Stimulated activated CD8-positive, alpha-beta memory T cell treated with anti-CD3 and anti-CD28 coated beads, Interleukin-15, amount 100 ng/mL, for 48 hours (primary cell): ENCODE measurements at regions not wholly inside any gene's neighbourhood (a gene's known extent, or its start where the extent isn't known, plus 50 kb on each side); places are given as distances from the start of the nearest gene placed in this dataset.
"Not testable (repeated sequence)": the region's sequence is repeated elsewhere in the genome, so short reads cannot be mapped to it uniquely, and the experiment has no call there.

ENCODE experiments used
- DNase-seq, 2 donors: peaks; one replicate each; pipeline ENCODE4 v3.0.0-alpha.2; 2020; ENCODE audit warnings: low read depth in 2 of 2

DNA sequence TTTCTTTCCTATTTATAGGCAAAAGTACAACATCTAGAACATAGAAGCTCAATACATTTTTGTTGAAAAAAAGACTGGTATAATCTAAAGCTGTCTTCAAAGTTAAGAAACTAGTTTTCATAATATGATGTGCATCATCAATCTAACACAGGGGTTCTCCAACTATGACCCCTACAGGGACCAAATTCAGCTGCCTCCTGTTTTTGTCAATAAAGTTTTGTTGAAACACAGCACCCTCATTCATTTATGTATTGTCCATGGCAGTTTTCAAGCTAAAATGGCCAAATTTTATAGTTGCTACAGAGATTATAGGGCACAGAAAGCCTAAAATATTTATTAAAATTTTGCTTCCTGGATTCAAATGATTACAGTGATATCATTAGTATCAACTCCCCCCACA is 452.9 kb downstream of the CCER1 start:
- DNase-seq: no peak

DNA sequence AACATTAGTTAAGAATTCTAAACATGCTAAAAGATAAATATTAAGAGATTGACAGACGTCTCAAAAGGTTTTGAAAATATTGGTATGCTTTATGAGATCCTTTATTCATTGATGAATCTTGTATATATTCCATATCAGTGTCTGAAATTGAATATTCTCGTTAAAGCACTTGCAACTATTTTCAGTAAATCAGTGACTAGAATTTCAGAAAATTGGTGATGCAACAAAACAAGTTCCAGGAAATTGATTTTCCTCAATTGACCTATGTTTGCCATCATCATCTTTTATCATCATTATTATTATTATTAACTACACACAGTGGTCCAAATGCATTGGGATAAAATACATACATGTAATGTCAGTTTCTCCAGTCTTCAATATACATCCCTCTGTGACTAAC is 453.6 kb downstream of the CCER1 start:
- DNase-seq: no peak

DNA sequence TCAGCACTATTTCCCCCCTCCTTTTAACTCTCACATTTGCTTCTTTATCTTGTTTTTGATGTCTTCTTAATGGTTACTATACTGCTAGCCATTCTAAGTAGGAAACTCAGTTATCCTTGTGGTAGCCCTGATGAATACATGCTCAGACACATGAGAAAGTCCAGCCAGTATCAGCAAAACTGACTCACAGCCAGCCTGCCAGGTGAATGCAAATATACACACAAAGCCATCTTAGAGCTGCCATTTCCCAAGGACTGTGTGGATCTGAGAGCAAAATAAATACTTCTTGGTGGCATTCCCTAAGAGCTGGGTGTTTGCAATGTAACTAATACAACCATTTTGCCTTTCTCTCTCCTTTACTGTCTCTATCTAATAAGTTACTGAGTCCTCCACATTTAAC is 455.2 kb downstream of the CCER1 start:
- no peak for DNase-seq

DNA sequence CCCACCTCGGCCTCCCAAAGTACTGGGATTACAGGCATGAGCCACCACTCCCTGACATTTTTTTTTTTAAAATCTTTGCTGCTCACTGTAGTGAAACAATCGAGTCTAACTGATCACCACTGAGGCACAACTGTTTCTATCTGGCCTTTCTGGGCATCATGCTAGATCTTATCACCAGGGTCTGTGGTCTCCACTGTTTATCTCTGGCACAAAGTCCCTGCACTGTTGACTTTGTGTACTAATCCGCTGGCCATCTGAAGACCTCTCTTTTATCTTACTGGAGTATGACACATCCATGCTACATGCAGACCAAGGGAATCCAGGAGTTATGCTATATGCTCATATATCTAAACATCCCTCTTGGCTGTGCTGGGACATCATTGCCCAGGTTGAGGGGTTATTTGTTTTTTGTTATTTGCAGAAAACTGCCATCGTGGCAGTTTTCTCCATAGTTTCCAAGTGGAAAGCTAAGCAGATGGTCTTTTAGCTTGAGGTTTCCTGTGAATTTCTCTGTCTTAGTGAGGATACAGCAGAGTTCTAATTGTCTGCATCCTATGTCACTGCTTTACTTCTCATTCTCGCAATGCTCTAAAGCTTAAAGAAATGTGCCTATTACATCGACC is 456.9 kb downstream of the CCER1 start:
- no peak for DNase-seq

DNA sequence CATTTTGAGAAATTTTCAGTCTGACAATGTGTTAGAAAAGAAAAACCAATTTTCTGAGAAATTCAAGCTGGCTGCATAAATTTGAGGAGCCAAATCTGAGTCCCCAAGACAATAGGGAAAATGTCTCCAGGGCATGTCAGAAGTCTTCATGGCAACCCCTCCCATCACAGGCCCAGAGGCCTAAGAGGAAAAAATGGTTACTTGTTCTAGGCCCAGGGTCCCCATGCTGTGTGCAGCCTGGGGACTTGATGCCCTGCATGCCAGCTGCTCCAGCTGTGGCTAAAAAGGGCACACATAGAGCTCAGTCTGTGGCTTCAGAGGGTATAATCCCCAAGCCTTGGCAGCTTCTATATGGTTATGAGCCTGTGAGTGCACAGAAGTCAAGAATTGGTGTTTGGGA is 464.6 kb downstream of the CCER1 start:
- DNase-seq: no peak

DNA sequence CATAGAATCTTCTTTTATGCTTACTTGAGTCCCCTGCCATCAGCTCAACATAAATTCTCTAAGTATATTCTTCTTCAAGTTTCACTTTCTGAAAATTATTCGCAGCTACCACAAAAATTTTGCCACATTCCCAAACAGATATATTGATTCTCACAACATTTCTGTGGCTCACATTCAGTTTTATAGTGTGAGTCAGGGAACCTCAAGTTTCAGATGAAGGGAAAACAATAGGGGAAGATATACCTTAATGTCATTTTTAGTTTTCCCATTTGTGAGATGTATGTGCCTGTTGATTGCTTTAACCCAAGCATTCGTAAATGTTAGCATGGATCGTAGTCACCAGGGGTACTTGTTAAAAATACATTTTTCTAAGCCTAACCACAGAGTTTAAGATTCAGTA is 465.8 kb downstream of the CCER1 start:
- DNase-seq: no peak

DNA sequence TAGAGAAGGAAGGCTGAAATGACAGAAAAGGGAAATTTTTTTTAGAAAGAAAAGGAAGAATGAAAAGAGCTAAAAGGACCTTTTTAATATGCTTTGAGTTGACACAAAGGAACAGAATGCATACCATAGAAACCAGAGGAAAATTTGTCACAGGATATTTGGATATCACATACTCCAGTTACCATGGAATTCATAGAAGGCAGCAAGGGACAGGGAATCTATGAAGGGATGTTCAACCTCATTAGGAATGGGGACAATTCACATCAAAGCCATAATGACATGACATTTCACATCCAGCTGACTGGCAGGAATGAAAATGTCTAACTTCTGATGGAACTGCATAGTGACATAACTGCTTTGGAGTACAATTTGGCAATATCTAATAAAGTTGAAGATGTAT is 469.4 kb downstream of the CCER1 start:
- DNase-seq: no peak

DNA sequence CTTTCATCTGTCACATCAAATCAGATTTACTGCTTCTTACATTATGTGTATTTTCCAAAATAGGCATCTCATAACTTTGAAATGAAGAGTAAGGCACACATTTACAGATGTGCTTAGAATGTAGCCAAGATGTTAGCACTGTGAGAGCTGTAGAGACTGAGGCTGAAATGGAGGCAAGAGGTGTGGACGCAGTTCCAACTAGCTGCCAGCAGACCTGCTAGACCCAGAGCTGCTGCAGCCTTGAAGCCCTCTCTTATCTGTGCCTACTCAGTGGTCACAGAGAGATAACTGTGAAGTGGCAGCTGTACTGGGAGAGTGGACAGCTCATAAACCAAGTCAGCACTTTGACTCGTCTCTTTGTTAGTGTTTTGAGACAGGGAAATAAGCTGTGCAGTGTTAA is 470.9 kb downstream of the CCER1 start:
- no peak for DNase-seq

DNA sequence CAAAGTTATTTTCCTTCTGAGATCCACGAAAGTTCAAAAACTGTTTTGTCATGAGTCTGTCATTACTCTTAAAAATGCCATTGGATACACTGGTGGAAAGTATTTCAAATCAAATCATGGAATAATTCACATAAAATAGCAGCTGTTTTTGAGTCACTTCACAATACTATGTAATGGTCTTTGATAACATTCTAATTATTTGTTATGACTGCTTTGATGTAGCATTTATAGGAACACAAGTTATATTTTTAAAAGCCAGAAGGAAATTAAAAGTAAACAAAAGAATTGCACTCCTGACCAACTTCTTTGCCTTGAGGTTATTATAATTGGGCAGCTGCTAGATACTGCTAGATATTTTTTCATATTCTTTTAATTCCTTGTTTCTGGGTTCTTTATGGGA is 473.2 kb downstream of the CCER1 start:
- no peak for DNase-seq

DNA sequence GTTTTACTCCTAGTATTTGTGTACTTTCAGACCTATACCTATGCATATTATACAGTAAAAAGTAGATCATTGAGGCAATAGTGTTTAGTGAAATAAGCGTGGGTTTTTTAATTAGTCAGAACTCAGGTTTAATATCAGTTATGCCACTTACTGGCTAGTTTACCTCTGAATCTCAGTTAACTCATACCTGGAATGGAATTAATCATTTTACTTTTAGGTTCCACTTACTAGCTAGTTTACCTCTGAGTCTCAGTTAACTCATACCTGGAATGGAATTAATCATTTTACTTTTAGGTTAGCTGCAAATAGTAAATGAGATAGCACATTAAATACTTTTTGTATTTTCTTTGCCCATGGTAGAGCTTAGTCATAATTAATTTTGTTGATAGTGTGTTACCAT is 475.7 kb downstream of the CCER1 start:
- no peak for DNase-seq

DNA sequence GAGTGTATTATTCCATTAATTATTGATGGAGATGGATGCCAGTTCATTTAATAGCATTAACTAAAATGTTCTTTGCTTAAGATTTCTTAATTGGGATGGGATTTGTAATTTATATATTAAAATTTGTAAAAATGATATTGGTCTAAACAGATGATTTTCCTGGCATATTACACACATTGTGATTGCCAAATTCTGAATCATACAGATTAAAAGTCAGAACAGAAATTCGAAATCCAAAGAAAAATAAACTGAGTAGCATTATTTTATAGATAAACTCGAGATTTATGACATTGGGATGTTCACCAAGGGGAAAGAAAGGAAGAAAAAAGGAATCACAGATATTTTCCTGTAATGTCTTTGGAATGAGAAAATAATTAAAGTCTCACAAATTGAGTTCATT is 481.1 kb downstream of the CCER1 start:
- no peak for DNase-seq

DNA sequence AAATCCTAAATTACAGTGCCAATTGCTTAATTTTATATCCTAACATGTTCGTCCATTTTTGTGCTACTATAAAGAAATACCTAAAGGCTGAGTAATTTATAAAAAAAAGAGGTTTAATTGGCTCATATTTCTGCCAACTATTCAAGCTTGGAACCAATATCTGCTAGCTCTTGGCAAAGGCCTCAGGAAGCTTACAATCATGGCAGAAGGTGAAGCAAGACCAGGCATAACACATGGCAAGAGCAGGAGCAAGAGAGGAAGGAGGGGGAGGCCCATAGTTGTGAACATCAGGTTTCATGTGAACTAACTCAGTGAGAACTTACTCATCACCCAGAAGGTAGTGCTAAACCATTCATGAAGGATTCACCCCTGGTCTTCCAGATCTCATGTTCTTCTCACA is 494.3 kb downstream of the CCER1 start:
- no peak for DNase-seq

DNA sequence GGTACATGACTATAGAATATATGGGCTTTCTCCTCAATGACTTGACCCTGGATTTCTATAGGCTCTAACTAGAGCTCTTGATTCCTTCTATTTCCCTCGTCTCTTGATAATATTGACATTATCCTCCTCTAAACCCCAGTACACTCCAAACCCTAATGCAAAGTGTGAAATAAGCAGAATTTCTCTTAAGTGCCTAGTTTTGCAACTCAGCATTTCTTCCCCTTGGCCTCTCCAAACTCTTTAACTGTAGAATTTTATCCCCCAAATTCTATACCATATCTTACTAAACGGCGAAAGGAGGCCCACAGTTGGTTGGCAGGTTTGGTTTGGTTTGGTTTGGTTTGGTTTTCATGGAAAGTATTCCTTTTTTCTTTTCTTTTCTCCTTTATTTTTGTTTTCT is 498.7 kb downstream of the CCER1 start:
- DNase-seq: no peak

DNA sequence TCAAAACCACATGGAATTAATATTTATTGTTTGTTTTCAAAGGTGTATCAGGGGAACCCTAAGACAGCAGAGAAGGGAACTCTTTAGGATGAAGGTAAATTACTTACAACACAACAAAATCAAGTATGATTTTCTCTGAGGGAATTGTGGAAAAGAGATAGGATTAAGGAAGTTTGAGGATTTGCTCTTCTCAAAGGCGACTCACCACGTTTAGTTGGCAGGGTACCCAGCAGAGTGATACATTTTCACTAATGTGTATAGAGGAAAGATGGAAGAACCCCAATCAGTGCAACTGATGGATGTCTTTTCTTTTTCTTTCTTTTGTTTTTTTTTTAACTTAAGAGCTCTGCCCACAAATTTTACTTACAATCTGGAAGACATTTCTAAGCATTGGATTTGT is 499.2 kb downstream of the CCER1 start:
- no peak for DNase-seq

DNA sequence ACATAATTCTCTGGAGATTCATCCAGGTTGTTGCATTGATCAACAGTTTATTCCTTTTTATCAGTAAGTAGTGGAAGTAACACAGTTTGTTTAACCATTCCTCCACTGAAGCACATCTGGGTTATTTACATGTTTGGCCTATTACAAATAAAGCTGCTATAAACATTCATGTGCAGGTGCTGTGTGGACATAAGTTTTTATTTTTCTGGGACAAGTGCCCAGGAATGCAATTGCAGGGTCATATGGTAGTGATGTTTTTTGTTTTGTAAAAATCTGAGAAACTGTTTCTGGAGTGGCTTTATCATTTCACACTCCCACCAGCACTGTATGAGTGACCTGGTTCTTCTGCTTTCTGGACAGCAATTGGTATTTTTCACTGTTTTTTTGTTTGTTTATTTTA is 505.4 kb downstream of the CCER1 start:
- no peak for DNase-seq

DNA sequence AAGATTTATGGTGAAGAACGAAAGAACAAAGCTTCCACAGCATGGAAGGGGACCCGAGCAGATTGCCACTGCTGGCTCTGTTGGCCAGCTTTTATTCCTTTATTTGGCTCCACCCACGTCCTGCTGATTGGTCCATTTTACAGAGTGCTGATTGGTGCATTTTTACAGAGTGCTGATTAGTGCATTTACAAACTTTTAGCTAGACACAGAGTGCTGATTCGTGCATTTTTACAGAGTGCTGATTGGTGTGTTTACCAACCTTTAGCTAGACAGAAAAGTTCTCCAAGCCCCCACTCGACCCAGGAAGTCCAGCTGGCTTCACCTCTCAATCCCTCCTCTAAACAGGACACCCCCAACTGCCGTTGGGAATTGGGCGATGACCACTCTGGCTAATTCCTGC is 511.5 kb downstream of the CCER1 start:
- not testable (repeated sequence) for DNase-seq

DNA sequence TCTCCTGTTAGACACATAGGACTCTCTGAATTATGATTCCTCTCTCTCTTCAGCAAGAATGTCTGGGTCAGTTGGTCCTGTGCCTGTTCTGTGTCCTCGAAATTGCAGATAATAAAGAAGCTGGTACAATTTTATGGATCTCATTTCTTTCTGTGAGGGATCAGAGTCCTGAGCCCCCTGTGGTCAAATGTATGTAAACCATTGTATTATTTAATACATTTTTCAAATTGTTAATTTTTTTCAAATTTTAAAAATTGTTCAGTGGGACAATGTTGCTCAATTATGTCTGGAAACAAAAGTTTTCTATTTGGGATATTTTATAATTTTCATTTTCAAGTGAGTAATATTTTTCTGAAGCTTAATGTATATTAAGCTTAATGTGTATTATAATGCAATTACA is 513.5 kb downstream of the CCER1 start:
- no peak for DNase-seq

DNA sequence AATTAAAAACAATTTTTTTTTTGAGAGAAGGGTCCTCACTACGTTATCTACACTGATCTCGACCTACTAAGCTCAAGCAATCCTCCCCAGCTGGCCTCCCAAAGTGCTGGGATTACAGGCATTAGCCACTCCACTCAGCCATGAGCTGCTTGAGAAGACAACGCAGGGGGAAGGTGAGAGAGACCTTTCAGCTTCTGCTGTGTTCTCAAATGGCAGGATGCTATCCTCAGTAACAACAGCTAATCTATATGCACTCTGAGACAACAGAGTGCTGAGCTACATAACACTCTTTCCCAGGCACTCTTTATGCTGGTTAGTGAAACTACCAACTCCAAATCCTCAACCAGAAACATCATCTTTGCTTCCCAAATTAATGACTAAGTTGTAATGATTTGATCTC is 526.1 kb downstream of the CCER1 start:
- DNase-seq: no peak

DNA sequence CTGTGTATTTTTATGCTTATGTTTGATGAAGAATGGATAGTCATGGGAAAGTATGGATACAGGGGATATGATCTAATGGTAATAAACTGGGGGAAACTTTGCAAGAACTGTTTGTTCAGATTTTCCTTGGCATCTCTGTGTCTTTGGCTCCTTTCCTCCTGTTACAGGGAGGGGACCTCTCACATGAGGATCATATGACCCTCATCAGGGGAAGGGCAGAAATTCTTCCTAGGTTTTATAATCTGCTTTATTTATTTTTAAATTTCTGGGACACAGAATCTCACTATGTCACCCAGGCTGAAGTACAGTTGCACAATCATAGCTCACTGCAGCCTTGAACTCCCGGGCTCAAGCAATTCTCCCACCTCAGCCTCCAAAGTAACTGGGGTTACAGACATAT is 526.5 kb downstream of the CCER1 start:
- DNase-seq: no peak

DNA sequence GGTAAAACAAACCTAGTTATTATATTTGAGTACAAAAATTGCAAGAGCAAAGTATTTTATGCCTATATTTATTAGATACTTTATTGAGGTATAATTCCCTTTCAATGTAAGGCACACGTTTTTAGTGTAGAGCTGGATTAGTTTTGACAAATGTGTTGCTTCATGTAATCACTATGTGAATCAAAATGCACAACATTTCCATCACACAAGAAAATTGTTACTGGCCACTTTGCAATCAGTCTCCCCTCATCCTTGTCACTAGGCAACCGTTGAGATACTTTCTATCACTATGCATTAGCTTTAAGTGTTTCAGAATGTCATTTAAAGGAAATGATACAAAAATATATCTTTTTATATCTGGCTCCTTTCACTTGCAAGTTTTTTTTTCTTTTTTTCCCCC is 531.0 kb downstream of the CCER1 start:
- DNase-seq: no peak

DNA sequence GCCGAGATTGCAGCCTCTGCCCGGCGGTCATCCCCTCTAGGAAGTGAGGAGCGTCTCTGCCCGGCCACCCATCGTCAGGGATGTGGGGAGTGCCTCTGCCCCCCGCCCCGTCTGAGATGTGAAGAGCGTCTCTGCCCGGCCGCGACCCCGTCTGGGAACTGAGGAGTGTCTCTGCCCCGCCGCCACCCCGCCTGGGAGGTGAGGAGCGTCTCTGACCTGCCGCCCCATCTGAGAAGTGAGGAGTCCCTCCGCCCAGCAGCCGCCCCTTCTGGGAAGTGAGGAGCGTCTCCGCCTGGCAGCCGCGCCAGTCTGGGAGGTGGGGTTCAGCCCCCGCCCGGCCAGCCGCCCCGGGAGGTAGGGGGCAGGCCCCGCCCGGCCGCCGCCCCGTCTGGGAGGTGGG is 544.0 kb downstream of the CCER1 start:
- DNase-seq: no peak

DNA sequence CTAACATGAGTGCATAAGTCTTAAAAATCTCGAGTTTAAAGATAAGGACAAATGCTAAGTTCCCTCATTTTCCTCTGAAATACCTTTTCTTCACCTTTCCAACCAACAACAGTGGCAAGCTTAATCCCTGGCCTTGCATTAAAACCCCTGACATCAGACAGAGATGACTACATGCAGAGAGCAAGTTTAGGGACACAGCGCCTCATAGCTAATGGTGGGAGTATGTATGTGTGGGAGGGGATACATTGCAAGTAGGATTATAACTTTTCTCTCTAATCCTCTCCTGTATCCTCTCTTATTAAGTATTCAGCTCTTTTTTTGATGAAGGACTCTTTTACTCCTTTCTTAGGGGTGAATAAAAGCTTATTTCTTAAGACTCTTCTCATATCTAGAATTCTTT is 547.1 kb downstream of the CCER1 start:
- DNase-seq: no peak

DNA sequence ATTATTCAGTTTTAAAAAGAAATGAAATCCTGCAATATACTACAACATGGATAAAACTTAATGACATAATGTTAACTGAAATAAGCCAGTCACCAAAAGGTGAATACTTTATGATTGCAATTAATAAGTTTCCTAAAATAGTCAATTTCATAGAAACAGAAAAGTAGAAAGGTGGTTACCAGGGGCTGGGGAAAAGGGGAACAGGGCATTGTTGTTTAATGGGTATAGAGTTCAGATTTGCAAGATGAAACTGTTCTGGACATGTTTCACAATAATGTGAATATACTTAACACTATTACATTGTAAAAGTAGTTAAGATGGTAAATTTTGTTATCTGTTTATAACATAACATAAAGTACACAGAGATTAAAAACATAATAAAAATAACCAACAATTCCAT is 550.9 kb downstream of the CCER1 start:
- no peak for DNase-seq

DNA sequence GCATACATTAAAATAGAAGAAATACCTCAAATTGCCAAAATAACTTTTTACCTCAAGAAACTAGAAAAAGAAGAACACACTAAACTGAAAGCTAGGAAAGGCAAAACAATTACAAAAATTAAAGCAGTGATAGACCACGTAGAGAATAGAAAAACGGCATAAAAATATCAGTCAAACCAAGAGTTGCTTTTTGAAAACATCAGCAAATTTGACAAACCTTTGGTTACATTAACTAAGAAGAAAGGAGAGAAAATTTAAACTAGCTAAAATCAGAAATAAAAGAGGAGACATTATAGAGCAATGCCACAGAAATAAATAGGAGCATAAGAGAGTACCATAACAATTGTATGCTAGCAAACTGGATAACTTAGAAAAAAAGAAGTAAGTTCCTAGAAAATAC is 553.8 kb downstream of the CCER1 start:
- DNase-seq: no peak

DNA sequence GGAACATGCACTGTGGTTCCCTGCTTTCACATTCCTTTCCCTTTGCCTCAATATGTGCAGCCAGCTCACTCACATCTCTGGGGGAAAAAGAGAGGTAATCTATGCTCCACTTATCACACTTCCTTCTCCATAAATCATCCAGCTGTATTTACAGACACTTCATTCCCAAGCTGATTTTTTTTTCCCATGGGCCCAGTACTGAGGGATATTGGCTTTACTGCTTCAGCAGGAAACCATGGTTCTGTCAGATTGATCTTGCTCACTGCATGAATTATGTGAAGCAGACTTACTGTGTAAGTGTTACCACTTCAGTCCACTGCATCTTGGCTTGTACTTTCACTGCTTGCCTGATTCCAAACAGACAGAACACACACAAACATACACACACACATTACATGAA is 555.6 kb downstream of the CCER1 start:
- no peak for DNase-seq
